Adrenal gland (tissue), 9 donors: ENCODE measurements at regions not wholly inside any gene's neighbourhood (a gene's known extent, or its start where the extent isn't known, plus 50 kb on each side); places are given as distances from the start of the nearest gene placed in this dataset.

ENCODE experiments used
- DNase-seq, 7 donors: peaks; one replicate each; pipeline ENCODE4 v3.0.0-alpha.2; 2019 to 2020
- H3K27ac ChIP-seq, 5 donors: fragments of 200-600 bp; sonication (generic) in 4 of 5; 1 replicate in 3 of 5; 2 replicates in 2 of 5; pipeline versions ENCODE4 v1.5.1 to v1.8.0; 2016 to 2020; ENCODE audit warnings: mild to moderate bottlenecking in 1 of 5
- H3K27me3 ChIP-seq: fragments of 200-600 bp; 2 replicates; pipeline ENCODE4 v1.8.0; 2021
- H3K36me3 ChIP-seq, 2 donors: fragments of 200-600 bp; replicated peaks in 1 of 2; 1 replicate in 1 of 2; 2 replicates in 1 of 2; pipeline versions ENCODE4 v1.5.1 to v1.8.0; 2018 to 2022
- H3K4me1 ChIP-seq, 2 donors: fragments of 200-600 bp; replicated peaks in 1 of 2; 1 replicate in 1 of 2; 2 replicates in 1 of 2; pipeline versions ENCODE4 v1.5.1 to v1.8.0; 2018 to 2021
- H3K4me3 ChIP-seq, 4 donors: fragments of 200-600 bp; sonication (generic) in 3 of 4; one replicate each; pipeline ENCODE4 v1.5.1; 2016 to 2018
- H3K9me3 ChIP-seq, 3 donors: fragments of 200-600 bp; sonication (generic) in 1 of 3; replicated peaks in 1 of 3; 1 replicate in 2 of 3; 2 replicates in 1 of 3; pipeline versions ENCODE4 v1.5.1 to v1.8.0; 2016 to 2021
- CTCF ChIP-seq, 6 experiments: fragments of 450-650 bp in 4 of 6; fragments of 200-600 bp in 2 of 6; sonication (generic) in 1 of 6; IDR thresholded peaks; 1 replicate in 5 of 6; 2 replicates in 1 of 6; pipeline versions ENCODE4 v1.5.1 to v1.8.0; 2016 to 2021; ENCODE audit warnings: antibody characterized with exemption in 6 of 6, mild to moderate bottlenecking in 2 of 6, moderate library complexity in 1 of 6
- POLR2A ChIP-seq, 2 donors: fragments of 450-650 bp; IDR thresholded peaks; one replicate each; pipeline ENCODE4 v1.6.1; 2017; ENCODE audit warnings: antibody characterized with exemption in 2 of 2, mild to moderate bottlenecking in 2 of 2, moderate library complexity in 1 of 2
- WGBS, 4 donors: extraction: QIAGEN DNeasy Blood & Tissue Kit in 2 of 4; methylation state at CpG; one replicate each; pipeline versions ENCODE4 v1.1.5 to v1.1.7; 2013 to 2017; 5-methylcytosine and 5-hydroxymethylcytosine counted together
- intact Hi-C, 2 donors: fragments of 100-400 bp; cut with DNase I; formaldehyde crosslinking; loops; one replicate each; pipeline versions ENCODE4 v1.14.1 to v1.15.0; 2022 to 2023
- donor health status: healthy with polysubstance abuse.
- donor health status: Bipolar disorder and iron deficiency.
- donor health status: DM: yes; HTN: yes; CAD: no.
- donor health status: DM: no; HTN: no; CAD: no.
- donor health status: DM: no; HTN: no; CAD: no.

- WGBS, 4 donors: 78 to 83% (median 81%) methylated on average over 10 of the region's 10 CpGs
These were observed 73.7 kb downstream of the PHETA1 start for GRCh38 chr12:111295176-111295575.

GRCh38 chr12:111293266-111294009, 75.5 kb downstream of the PHETA1 start:
- H3K9me3 ChIP-seq: no peaks in the 10 kb centered on the region
- H3K4me3 ChIP-seq: no peak overlapping the region
- DNase-seq: no peak
- no peak overlapping the region for H3K27ac ChIP-seq
- no peak for TF ChIP-seq CTCF (IDR thresholded peaks at IDR 0.05)
- TF ChIP-seq POLR2A (IDR thresholded peaks at IDR 0.05): no peak
- H3K27me3 ChIP-seq: peaks cover 4% of the 10 kb centered on the region
- H3K4me1 ChIP-seq: no peaks in the 10 kb centered on the region
- H3K36me3 ChIP-seq: no peaks in the 10 kb centered on the region
- 76 to 85% (median 84%) methylated on average over 13 to 20 of the region's 20 CpGs for WGBS, 4 donors
- intact Hi-C loops: loop anchor here in 1 of 2 donors (10.0 kb wide), 2 partner anchors 269 to 399 kb away; no protein-coding TSS in a partner anchor

More at GRCh38 chr12:111295176-111295575, 73.7 kb downstream of the PHETA1 start:
- Histone ChIP-seq H3K4me1 (no peaks in the 10 kb centered on the region), H3K9me3 (no peaks in the 10 kb centered on the region), H3K27me3 (peaks cover 4% of the 10 kb centered on the region), H3K36me3 (no peaks in the 10 kb centered on the region), H3K27ac (no peak overlapping the region), H3K4me3 (no peak overlapping the region)
- intact Hi-C loops: loop anchor here (5.0 to 10.0 kb wide), 3 partner anchors 270 to 400 kb away; no protein-coding TSS in a partner anchor
- no peak for TF ChIP-seq CTCF (IDR thresholded peaks at IDR 0.05)
- TF ChIP-seq POLR2A (IDR thresholded peaks at IDR 0.05): no peak
- no peak for DNase-seq

- TF ChIP-seq CTCF (IDR thresholded peaks at IDR 0.05): no peak
- TF ChIP-seq POLR2A (IDR thresholded peaks at IDR 0.05): no peak
- intact Hi-C loops: loop anchor here in 1 of 2 donors (10.0 kb wide), 2 partner anchors 267 to 397 kb away; no protein-coding TSS in a partner anchor
- H3K27ac ChIP-seq: no peak overlapping the region
- DNase-seq: no peak
- H3K9me3 ChIP-seq: no peaks in the 10 kb centered on the region
- no peak overlapping the region for H3K4me3 ChIP-seq
- 78 to 91% (median 87%) methylated on average over 11 to 12 of the region's 12 CpGs for WGBS, 4 donors
- H3K36me3 ChIP-seq: no peaks in the 10 kb centered on the region
- no peaks in the 10 kb centered on the region for H3K27me3 ChIP-seq
- no peaks in the 10 kb centered on the region for H3K4me1 ChIP-seq
These were observed 77.5 kb downstream of the PHETA1 start for GRCh38 chr12:111291357-111291756.

GRCh38 chr12:111288771-111289170, 80.1 kb downstream of the PHETA1 start:
- no peak overlapping the region for H3K4me3 ChIP-seq
- 81 to 92% (median 87%) methylated on average over 10 of the region's 10 CpGs for WGBS, 4 donors
- intact Hi-C loops: no loop called here
- no peaks in the 10 kb centered on the region for H3K4me1 ChIP-seq
- H3K36me3 ChIP-seq: no peaks in the 10 kb centered on the region
- no peak overlapping the region for H3K27ac ChIP-seq
- no peaks in the 10 kb centered on the region for H3K9me3 ChIP-seq
- TF ChIP-seq CTCF (IDR thresholded peaks at IDR 0.05) (no peak), POLR2A (IDR thresholded peaks at IDR 0.05) (no peak)
- H3K27me3 ChIP-seq: no peaks in the 10 kb centered on the region
- no peak for DNase-seq
